ENCODE measurements at regions not wholly inside any gene's neighbourhood (a gene's known extent, or its start where the extent isn't known, plus 50 kb on each side); places are given as distances from the start of the nearest gene placed in this dataset.

DNA sequence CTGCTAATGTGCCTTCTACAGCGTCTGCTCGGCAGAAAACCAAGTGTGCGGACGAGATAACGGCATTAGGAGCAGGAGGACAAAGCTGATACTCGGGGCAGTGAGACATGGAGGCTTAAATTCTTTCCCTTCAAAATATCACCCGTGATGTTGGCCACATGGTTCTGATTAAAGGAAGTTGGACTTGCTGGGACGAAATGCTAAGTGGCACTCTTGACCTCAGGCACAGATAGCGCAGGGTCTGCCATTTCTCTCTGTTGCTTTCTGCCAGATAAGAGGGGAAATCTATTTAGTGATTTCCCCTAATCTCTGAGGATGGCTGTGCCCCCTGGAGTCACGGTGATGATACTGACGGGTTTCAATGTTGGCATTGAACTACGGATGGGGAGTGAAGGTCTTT lies 509.6 kb upstream of the EEF2KMT start:
- no peak for DNase-seq

DNA sequence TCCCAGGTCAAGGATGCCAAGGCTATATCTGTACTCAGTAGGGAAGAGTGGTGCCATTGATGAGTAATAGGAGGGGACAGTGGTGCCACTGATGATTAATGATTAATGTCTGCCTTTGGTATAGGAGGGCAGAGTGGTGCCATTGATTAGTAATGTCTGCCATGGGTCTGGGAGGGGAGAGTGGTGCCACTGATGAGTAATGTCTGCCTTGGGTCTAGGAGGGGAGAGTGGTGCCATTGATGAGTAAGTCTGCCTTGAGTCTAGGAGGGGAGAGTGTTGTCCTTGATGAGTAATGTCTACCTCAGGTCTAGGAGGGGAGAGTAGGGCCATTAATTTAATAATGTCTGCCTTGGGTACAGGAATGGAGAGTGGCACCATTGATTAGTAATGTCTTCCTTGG lies 507.8 kb upstream of the EEF2KMT start:
- no peak for DNase-seq

DNA sequence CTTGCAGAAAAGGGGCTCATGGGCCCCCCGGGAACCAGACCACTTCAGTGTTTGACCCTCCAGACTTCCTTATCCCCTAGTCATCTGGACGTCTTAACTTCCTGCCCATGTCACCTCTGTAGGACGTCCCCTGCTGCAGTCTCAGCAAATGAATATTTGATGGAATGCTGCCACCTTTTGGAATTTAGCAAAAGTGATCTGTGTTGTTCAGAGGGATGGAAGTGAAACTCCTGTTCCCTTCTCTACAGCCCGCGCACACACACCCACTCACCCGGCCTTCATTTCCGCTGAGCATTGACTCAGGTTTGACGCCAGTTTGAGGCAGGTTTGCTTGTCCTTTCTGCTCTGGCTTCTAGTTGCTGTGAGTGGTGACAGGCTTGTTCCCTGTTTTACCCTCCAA lies 507.2 kb upstream of the EEF2KMT start:
- no peak for DNase-seq

DNA sequence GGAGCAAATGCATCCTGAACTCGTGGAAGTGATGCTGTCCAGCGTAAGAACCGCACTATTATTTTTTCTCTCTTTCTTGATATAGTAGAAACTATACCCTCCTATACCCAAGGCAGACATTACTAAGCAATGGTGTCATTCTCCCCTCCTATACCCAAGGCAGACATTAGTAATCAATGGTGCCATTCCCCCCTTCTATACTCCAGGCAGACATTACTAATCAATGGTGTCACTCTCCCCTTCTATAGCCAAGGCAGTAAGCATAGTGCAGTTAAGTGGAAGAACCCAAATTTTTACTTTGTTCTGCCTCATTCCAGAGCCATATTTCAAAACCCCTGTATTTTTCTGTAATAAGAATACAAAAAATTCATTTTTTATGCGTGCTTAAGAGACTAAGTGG lies 506.2 kb upstream of the EEF2KMT start:
- DNase-seq: no peak

DNA sequence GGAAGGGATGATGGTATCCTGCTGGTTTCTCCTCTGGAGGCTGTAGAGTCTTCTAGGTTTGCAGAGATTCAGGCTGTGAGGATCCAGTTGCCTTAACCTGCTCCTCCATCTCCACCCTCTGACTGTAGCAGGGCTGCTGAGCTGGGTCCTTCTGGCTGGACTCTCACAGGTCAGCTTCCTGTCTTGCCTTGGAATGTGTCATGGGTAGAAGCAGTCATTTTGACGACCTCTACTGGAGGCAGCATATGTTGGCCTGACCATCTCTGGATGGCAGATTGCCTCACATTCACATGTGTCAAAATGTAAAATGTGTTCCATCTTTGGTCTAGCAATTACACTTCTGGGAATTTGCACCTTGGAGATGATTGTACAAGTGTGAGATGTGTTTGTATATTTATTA lies 504.4 kb upstream of the EEF2KMT start:
- no peak for DNase-seq

DNA sequence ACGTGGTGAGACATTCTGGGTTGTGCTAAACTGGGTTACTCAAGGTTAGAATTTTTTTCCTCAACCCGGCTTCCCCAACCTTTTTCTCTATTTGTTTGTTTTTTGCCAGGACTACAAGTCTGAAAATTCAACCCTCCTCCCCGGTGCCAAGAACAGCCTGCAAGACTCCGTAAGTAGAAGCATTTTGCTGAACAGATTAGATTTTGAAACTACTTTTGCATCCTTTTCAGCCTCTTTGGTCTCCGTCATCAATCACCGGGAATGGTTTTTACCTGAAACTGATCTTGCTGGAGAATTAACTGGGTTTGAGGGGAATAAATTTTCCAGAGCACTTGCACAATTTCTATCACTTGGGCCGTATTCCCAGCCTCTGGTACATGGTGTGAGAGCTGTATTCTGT lies 501.2 kb upstream of the EEF2KMT start:
- DNase-seq: no peak

DNA sequence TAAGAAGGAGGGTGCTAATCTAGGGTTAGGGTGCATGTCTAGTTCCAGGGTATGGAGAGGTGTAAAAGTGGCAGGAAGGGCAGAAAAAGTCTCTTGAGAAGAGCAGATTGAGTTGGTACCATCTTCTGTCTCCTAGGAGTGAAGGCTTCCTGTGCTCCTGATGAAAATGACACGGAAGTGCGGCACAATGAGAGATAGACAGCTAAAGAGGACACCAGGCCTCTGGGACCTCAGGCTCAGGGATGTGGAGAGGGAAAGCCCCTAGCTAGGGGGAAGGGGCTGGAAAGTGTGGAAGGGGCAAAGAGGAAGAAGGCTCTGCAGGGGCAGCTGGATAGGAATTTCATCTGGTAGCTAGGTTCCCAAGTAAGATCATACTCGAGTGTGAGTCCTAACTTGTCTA lies 498.3 kb upstream of the EEF2KMT start:
- no peak for DNase-seq

DNA sequence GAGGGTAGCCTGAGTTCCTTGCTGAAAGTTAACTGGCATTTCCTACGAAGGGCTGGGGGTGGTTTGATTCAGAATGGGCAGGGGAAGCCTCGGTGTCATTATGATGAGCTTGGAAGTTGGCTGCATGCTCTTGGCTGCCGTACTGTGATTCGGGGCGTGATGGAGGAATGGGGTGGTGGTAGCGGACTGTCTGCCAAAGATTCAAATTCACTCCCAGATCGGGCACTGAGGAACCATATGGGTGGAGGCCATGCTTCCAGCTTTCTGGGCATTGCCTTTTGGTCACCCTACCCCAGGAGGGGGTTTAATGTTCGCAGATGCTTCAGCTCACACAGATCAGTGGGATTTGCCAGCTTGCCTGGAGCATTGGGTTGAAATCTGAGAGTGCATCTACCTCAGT lies 492.8 kb upstream of the EEF2KMT start:
- no peak for DNase-seq

DNA sequence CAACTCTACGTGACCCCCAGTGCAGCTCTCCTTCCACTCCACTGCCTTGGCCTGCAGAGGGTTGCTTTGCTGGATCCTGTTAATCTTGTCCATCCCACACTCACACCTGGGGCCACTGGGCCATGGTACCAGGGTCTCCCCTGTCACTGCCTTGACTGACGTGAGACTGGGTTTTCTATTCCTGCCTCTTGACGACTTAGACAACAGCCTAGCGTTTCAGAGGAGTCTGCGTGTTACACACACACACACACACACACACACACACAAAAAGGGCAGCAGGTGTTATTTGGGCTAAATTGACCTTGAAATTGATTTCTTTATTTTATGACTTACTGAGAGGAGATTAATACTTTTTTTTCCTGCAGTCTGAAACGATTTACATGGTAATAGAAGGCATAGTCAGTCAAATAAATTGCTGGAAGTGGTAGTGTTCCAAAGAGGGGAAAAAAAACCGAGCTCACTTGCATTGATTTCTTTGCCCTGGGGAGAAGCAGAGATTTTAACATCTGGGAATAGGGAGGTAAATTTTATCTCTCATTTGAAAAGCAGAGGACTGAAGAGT lies 492.3 kb upstream of the EEF2KMT start:
- no peak for DNase-seq

DNA sequence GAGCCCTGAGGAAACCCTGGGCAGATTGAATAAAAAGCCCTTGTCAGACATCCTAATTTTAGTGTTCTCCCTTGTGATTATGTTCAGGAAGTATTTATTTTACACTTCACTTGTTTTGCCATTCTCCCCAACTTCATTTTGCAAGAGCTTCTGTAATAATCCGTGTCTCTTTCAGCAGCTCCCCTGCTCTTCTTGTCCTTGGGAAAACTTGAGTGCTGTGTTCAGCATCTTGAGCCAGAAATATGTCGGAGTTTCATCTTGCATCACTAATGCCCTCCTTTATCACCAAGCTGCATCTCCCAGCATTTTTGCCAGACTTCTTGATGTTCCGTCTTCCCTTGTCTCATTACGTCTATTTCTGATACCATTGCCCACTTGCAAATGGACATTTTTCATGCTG lies 486.5 kb upstream of the EEF2KMT start:
- no peak for DNase-seq

DNA sequence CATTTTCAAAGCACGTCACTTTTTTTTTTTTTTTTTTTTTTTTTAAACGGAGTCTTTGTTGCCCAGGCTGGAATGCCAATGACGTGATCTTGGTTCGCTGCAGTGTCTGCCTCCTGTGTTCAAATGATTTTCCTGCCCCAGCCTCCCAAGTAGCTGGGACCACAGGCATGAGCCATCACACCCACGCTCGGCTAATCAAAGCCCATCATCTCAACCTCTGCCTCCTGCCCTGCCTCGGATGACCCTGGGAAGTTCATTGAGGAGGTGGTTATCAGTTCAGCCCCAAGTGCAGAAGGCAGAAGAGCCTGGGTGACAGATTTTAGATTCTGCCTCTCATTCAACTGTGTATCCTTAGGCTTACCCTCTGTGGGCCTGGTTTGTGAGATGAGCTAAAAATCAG lies 484.9 kb upstream of the EEF2KMT start:
- no peak for DNase-seq

DNA sequence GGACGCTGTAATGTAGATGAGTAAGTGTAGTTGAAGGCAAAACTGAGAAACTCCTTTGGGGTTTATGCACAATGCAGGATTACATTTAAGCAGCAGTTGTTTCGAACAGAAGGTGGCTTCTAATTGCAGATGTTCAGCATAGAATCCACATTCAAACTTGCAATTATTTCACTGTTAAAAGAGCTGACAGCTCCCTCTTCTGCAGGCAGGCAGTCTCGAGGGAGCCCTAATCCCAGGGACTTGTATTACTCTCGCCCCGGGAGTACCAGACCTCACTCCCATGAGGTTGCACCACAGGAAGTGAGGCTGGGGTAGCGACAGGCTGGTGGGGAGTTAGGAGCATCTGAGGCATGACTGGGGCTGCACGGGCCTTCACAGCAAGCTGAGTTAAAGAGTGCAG lies 484.3 kb upstream of the EEF2KMT start:
- no peak for DNase-seq

DNA sequence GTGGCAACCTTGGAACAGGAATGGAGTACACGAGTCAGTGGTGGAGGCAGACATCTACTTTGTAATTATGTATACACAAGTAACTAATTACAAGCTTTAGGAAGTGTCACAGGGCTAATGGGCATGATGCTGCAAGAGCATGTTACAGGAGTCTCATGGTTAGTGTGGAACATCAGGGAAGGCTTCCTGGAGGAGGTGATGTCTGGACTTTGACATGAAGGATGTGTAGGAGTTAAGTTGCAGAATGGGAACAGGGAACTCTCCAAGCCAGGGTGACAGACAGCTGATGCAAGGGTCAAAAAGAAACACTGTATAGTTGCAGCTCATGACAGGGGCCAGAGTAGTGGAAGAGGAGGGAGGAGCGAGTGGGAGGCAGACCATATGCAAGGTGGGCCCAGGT lies 483.8 kb upstream of the EEF2KMT start:
- DNase-seq: no peak

DNA sequence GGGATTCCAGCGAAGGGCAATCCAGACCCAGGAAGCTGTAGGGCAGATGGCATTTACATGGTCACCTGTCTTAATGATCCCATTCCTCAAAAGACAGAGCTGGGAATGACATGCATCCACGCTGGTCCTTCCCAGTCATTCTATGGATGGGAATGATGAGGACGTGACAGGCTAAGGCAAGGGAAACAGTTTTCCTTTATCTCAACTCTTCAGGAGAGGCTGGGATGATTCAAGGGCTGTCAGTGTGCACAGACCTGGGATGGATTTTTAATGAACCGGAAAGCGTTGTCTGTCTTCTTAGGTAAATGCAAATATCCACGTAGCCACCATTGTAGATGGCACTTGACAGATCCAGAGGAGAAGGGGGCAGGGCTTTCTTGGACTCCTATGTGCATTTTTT lies 483.2 kb upstream of the EEF2KMT start:
- DNase-seq: no peak

DNA sequence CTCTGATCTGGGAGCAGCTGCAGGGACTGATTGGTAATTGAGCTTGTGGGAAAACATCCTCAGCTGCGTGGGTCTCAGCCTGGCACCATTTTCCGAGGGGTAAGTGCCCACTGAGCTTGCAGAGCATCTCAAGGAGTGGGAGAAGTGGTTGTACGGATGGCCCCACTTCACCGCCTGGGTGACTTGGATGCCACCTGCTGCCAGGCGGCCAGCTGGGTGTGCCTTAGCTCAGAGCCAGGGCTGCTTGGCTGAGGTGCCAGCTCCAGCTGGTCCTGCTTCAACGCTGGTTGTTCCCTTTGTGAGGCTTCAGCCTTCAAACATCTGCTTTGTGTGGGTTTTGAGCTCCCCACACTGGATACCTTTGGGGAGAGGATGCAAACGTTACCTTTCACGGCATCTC lies 482.7 kb upstream of the EEF2KMT start:
- DNase-seq: no peak

DNA sequence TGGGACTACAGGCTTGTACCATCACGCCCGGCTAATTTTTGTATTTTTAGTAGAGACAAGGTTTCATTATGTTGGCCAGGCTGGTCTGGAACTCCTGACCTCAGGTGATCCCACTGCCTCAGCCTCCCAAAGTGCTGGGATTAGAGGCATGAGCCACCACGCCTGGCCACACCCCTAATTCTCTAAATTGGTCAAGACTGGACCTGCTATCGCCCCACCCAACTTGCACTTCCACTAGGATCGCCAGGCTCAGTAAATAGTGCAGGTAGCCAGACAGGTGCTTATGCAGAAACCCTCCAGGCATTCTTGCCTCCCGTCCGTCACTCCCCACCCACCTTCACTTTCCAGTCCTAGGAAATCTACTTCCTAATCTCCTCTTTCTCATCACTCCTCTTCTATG lies 481.4 kb upstream of the EEF2KMT start:
- no peak for DNase-seq

DNA sequence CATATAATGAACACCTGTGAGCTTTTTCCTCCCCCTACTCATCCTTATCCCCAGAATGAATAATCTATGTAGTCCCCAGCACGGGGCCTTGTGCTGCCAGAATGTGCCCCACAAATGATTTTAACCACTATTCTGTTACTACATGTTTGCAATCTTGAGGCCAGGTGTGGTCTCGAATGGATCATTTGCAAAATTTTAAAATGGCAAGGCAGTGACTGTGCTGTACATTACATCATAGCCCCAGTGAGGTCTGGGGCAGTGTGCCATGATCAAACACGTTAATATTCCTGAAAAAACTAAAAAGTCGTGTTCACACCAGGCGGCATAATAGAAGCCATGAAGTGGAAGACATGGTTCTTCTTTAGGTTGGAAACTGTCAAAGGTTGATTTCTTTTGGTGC lies 479.9 kb upstream of the EEF2KMT start:
- DNase-seq: no peak

DNA sequence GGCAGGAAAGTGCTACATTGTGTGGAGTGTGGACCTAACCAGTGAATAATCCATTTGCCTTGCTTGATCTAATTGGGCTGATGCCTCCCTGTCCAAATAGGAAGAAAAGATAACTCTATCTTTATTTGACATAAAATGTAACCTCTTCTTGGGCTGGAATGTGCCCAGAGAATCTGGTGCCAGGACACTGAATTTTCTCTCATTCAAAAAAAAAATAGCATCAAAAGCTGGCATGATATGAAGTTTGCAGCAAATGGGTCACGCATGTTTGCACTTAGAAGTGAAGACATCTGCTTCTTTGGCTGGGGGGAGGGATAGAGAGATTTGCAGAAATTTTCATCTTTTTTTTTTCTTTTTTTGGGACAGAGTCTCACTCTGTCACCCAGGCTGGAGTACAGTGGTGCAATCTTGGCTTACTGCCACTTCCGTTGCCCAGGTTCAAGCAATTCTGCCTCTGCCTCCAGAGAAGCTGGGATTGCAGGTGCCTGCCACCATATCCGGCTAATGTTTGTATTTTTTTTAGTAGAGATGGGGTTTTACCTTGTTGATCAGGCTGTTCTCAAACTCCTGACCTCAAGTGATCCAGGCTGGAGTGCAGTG lies 478.2 kb upstream of the EEF2KMT start:
- DNase-seq: no peak

DNA sequence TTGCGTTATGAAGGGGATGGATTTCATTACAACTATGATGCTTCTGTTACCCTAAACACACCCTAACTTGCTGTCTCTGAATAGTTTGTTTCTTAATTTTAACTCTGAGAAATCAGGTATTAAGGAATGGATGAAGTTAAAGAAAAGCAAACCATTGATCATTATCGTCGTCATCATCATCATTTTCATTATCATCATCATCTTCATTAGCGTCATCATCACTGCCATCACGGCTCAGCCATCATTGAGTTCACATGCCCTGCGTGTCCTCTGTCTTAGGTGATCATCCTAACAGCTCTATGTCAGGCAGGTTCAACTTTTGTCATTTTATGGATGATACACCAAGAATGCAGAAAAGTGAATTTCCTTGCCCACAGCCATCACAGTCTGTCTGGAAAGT lies 477.5 kb upstream of the EEF2KMT start:
- no peak for DNase-seq

DNA sequence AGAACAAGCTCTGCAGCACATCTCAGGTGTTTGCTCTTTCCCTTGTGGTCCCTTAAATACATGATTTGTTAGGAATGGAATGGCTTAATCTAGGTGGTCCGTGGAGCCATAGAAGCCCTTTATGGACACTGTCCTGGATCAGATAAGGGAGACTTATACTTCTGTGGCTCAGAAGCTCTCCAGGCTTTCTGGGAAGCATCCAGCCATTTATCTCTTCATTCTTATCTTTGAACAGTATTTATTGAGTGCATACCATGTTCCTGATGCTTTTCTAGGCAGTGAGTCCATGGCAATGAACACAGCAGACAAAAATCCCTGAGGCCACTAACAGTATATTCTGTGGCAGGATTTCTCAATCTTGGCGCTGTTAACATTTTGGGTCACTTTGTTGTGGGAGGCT lies 474.5 kb upstream of the EEF2KMT start:
- no peak for DNase-seq

DNA sequence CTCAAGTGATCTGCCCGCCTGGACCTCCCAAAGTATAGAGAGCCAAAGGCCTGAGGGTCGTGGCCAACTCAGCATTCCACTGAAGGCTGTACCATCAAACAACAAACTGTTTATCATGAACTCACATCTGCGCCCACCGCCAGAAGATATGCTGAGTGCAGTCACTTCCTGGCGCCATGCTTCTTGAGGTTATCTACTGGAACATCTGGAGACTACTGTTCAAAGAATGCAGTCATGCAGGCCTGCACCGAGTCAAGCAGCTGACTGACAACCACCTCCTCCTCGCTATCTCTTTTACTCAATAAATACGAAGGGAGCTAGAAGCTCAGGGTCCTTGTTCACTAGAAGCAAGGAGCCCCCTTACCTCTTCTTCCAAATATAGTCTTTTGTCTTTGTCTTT lies 473.9 kb upstream of the EEF2KMT start:
- DNase-seq: no peak

DNA sequence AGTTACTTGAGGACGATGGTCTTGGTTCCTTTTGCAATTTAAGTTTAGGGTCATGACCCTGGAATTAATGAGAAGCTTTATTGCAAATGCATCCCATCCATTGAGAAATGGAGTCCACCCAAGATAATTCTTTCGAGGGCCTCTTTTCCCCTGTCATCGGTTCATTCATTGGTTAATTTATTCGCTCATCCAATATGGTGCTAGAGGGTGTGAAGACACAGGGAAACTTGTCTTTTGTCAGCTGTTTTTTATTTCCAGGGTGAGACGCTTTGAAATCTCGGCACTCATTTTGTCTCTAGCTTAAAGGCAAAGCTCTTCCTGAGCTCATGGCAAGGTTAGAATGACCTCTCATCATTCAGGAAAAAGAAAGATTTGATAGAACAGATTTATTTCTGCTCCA lies 464.2 kb upstream of the EEF2KMT start:
- DNase-seq: no peak

DNA sequence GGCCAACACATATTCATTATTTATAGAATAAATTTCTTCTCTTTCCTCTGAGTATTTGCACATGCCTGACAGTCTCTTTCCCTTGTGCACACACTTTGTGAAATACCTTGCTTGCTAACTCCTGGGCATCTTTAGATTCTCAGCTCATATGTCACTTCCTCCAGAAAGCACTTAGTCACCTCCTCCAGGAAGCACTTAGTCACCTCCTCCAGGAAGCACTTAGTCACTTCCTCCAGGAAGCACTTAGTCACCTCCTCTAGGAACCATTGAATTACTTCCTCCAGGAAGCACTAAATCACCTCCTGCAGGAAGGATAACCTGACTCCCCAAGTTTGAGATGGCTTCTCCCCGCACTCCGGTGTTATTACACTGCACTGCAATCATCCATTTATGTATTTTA lies 462.5 kb upstream of the EEF2KMT start:
- no peak for DNase-seq

DNA sequence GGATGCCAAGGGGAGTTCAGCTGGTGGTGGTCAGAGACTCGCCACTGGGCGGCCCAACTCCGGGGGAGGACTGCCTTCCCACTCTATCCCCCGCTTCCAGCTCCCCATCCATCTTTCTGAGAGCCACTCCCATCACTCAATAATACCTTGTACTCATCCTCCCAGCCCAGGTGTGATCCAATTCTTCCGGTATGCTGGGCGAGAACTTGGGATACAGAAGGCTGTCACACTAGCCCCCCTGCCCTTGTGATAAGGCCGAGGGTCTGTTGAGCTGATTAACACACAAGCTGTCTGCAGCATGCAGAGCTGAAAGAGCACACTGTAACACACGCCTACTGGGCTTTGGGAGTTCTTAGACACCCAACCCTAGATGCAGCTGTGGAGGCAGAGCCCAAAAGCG lies 460.4 kb upstream of the EEF2KMT start:
- no peak for DNase-seq

DNA sequence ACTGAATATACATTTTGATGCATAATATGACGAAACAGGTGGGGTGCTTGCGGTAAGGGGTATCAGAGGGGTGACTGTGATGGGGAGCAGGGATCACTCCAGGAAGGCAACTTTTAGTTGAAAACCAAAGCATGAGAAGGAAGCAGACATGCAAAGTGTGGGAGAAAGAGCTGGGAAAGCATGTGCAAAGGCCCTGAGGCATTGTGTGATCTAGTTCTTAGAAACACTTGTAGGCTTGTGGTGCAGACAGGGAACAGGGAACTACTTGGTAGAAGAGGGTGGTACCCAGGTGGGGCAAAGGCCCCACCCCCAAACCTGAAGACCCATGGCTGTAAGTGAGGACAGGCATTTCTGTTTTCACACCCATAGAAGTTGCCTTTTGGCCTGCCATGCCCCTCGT lies 459.9 kb upstream of the EEF2KMT start:
- DNase-seq: no peak
